CD8-positive, alpha-beta memory T cell (primary cell): ENCODE measurements at regions not wholly inside any gene's neighbourhood (a gene's known extent, or its start where the extent isn't known, plus 50 kb on each side); places are given as distances from the start of the nearest gene placed in this dataset.

ENCODE experiments used
- CTCF ChIA-PET: fragments of 350-600 bp; sonication (Branson Sonifier 250); formaldehyde crosslinking; loops from one replicate; lab custom pipeline; 2021; ENCODE audit warnings: antibody characterized with exemption; lab: Charles Lee
- POLR2A ChIA-PET: fragments of 350-600 bp; sonication (Branson Sonifier 250); formaldehyde crosslinking; loops from one replicate; lab custom pipeline; 2021; ENCODE audit warnings: antibody characterized with exemption; lab: Charles Lee
- DNase-seq, 5 donors: peaks; one replicate each; pipeline versions ENCODE4 v3.0.0 to v3.0.0-alpha.2; 2020 to 2022; ENCODE audit warnings: mixed read lengths in 1 of 5
- H3K27ac ChIP-seq: one replicate; pipeline ENCODE4 v1.7.0; 2013; ENCODE audit warnings: low read depth, mild to moderate bottlenecking, low read length, moderate library complexity
- H3K27me3 ChIP-seq: 2 replicates; pipeline ENCODE4 v1.7.0; 2013; ENCODE audit warnings: low read length, mild to moderate bottlenecking; ENCODE audit not compliant: insufficient read depth, poor library complexity, severe bottlenecking
- H3K36me3 ChIP-seq: 2 replicates; pipeline ENCODE4 v1.7.0; 2013; ENCODE audit warnings: mild to moderate bottlenecking, low read length, moderate library complexity; ENCODE audit not compliant: insufficient read depth
- H3K4me1 ChIP-seq: 2 replicates; pipeline ENCODE4 v1.7.0; 2013; ENCODE audit warnings: mild to moderate bottlenecking, low read length, moderate library complexity; ENCODE audit not compliant: insufficient read depth
- H3K4me3 ChIP-seq: 2 replicates; pipeline ENCODE4 v1.7.0; 2013; ENCODE audit warnings: mild to moderate bottlenecking, low read length
- H3K9me3 ChIP-seq: 2 replicates; pipeline ENCODE4 v1.7.0; 2013; ENCODE audit warnings: mild to moderate bottlenecking, low read length
- H3K27ac Mint-ChIP-seq, 8 donors: one replicate each; pipeline ENCODE4 v1.8.0; 2020 to 2021; ENCODE audit warnings: mixed read lengths in 8 of 8, mild to moderate bottlenecking in 6 of 8, inconsistent platforms in 3 of 8, moderate library complexity in 3 of 8
- H3K27me3 Mint-ChIP-seq, 2 donors: one replicate each; pipeline ENCODE4 v1.8.0; 2020 to 2021; ENCODE audit warnings: mixed read lengths in 2 of 2, mild to moderate bottlenecking in 1 of 2, moderate library complexity in 1 of 2
- H3K36me3 Mint-ChIP-seq, 3 donors: one replicate each; pipeline ENCODE4 v1.8.0; 2020 to 2021; ENCODE audit warnings: mixed read lengths in 3 of 3, inconsistent platforms in 1 of 3, mild to moderate bottlenecking in 1 of 3
- H3K4me1 Mint-ChIP-seq, 3 donors: one replicate each; pipeline ENCODE4 v1.8.0; 2020 to 2021; ENCODE audit warnings: mixed read lengths in 3 of 3, inconsistent platforms in 1 of 3, mild to moderate bottlenecking in 1 of 3
- H3K4me3 Mint-ChIP-seq, 7 donors: one replicate each; pipeline ENCODE4 v1.8.0; 2020 to 2021; ENCODE audit warnings: mixed read lengths in 7 of 7, mild to moderate bottlenecking in 6 of 7, moderate library complexity in 4 of 7, inconsistent platforms in 2 of 7
- H3K9me3 Mint-ChIP-seq, 5 donors: one replicate each; pipeline ENCODE4 v1.8.0; 2020 to 2022; ENCODE audit warnings: mixed read lengths in 5 of 5, mild to moderate bottlenecking in 3 of 5, moderate library complexity in 2 of 5, inconsistent platforms in 1 of 5

GRCh38 chr7:21214657-21215056 is 213.2 kb upstream of the SP4 start:
- H3K4me1 ChIP-seq = no peaks in the 10 kb centered on the region
- no peak overlapping the region for H3K4me3 ChIP-seq
- no peaks in the 10 kb centered on the region for H3K27me3 ChIP-seq
- POLR2A ChIA-PET = no interaction called here
- H3K27ac ChIP-seq = no peak overlapping the region
- H3K4me3 Mint-ChIP-seq = no peak overlapping the region
- no peak for DNase-seq
- no peaks in the 10 kb centered on the region for H3K36me3 ChIP-seq
- no peaks in the 10 kb centered on the region for H3K4me1 Mint-ChIP-seq
- CTCF ChIA-PET = no interaction called here
- H3K9me3 ChIP-seq = no peaks in the 10 kb centered on the region
- H3K36me3 Mint-ChIP-seq = no peaks in the 10 kb centered on the region
- peaks cover 4 to 19% of the 10 kb centered on the region in 2 donors for H3K27me3 Mint-ChIP-seq
- H3K27ac Mint-ChIP-seq = no peak overlapping the region
- no peaks in the 10 kb centered on the region for H3K9me3 Mint-ChIP-seq

GRCh38 chr7:21215307-21215706 is 212.6 kb upstream of the SP4 start:
- H3K27ac Mint-ChIP-seq = no peak overlapping the region
- ChIA-PET CTCF (no interaction called here), POLR2A (no interaction called here)
- H3K9me3 ChIP-seq = no peaks in the 10 kb centered on the region
- H3K36me3 Mint-ChIP-seq = no peaks in the 10 kb centered on the region
- no peaks in the 10 kb centered on the region for H3K27me3 ChIP-seq
- no peaks in the 10 kb centered on the region for H3K4me1 Mint-ChIP-seq
- H3K9me3 Mint-ChIP-seq = no peaks in the 10 kb centered on the region
- no peak overlapping the region for H3K27ac ChIP-seq
- H3K27me3 Mint-ChIP-seq = peaks cover 4 to 16% of the 10 kb centered on the region in 2 donors
- H3K4me3 ChIP-seq = no peak overlapping the region
- no peak for DNase-seq
- no peaks in the 10 kb centered on the region for H3K4me1 ChIP-seq
- H3K4me3 Mint-ChIP-seq = no peak overlapping the region
- no peaks in the 10 kb centered on the region for H3K36me3 ChIP-seq

GRCh38 chr7:21217365-21217764 is 210.5 kb upstream of the SP4 start:
- H3K27ac ChIP-seq = no peak overlapping the region
- H3K9me3 Mint-ChIP-seq = no peaks in the 10 kb centered on the region
- H3K4me3 ChIP-seq = no peak overlapping the region
- no peaks in the 10 kb centered on the region for H3K4me1 Mint-ChIP-seq
- no peak overlapping the region for H3K4me3 Mint-ChIP-seq
- H3K27ac Mint-ChIP-seq = no peak overlapping the region
- H3K9me3 ChIP-seq = no peaks in the 10 kb centered on the region
- no peak for DNase-seq
- H3K27me3 ChIP-seq = no peaks in the 10 kb centered on the region
- no peaks in the 10 kb centered on the region for H3K36me3 Mint-ChIP-seq
- peaks cover 4 to 7% of the 10 kb centered on the region in 2 donors for H3K27me3 Mint-ChIP-seq
- H3K4me1 ChIP-seq = no peaks in the 10 kb centered on the region
- ChIA-PET CTCF (no interaction called here), POLR2A (no interaction called here)
- no peaks in the 10 kb centered on the region for H3K36me3 ChIP-seq

GRCh38 chr7:21218155-21218554 is 209.7 kb upstream of the SP4 start:
- no peak overlapping the region for H3K27ac Mint-ChIP-seq
- no peaks in the 10 kb centered on the region for H3K9me3 Mint-ChIP-seq
- no peak overlapping the region for H3K27ac ChIP-seq
- no peaks in the 10 kb centered on the region for H3K36me3 ChIP-seq
- peaks cover 2 to 9% of the 10 kb centered on the region in 2 donors for H3K27me3 Mint-ChIP-seq
- H3K27me3 ChIP-seq = no peaks in the 10 kb centered on the region
- no peak overlapping the region for H3K4me3 ChIP-seq
- no peak overlapping the region for H3K4me3 Mint-ChIP-seq
- no peaks in the 10 kb centered on the region for H3K36me3 Mint-ChIP-seq
- CTCF ChIA-PET = no interaction called here
- no peak for DNase-seq
- POLR2A ChIA-PET = no interaction called here
- no peaks in the 10 kb centered on the region for H3K4me1 ChIP-seq
- H3K9me3 ChIP-seq = no peaks in the 10 kb centered on the region
- H3K4me1 Mint-ChIP-seq = no peaks in the 10 kb centered on the region

GRCh38 chr7:21221130-21221529 is 206.8 kb upstream of the SP4 start:
- Histone ChIP-seq H3K36me3 (no peaks in the 10 kb centered on the region), H3K4me1 (no peaks in the 10 kb centered on the region), H3K27me3 (no peaks in the 10 kb centered on the region), H3K27ac (no peak overlapping the region), H3K9me3 (no peaks in the 10 kb centered on the region), H3K4me3 (no peak overlapping the region)
- Mint-ChIP-seq H3K27ac (no peak overlapping the region), H3K4me3 (no peak overlapping the region), H3K4me1 (no peaks in the 10 kb centered on the region), H3K9me3 (no peaks in the 10 kb centered on the region), H3K27me3 (peaks cover 2 to 26% of the 10 kb centered on the region in 2 donors), H3K36me3 (no peaks in the 10 kb centered on the region)
- POLR2A ChIA-PET = no interaction called here
- CTCF ChIA-PET = no interaction called here
- no peak for DNase-seq

GRCh38 chr7:21238400-21239116 is 189.3 kb upstream of the SP4 start:
- POLR2A ChIA-PET = no interaction called here

GRCh38 chr7:21243265-21243664 is 184.6 kb upstream of the SP4 start:
- H3K36me3 Mint-ChIP-seq = no peaks in the 10 kb centered on the region
- peaks cover 8 to 50% of the 10 kb centered on the region in 2 donors for H3K27me3 Mint-ChIP-seq
- Histone ChIP-seq H3K27me3 (peaks cover 5% of the 10 kb centered on the region), H3K4me1 (no peaks in the 10 kb centered on the region), H3K4me3 (no peak overlapping the region), H3K27ac (no peak overlapping the region), H3K36me3 (no peaks in the 10 kb centered on the region), H3K9me3 (no peaks in the 10 kb centered on the region)
- CTCF ChIA-PET = no interaction called here
- no peak overlapping the region for H3K4me3 Mint-ChIP-seq
- H3K4me1 Mint-ChIP-seq = no peaks in the 10 kb centered on the region
- no peak for DNase-seq
- no peak overlapping the region for H3K27ac Mint-ChIP-seq
- H3K9me3 Mint-ChIP-seq = no peaks in the 10 kb centered on the region
- POLR2A ChIA-PET = no interaction called here

More at GRCh38 chr7:21238400-21239116, 189.3 kb upstream of the SP4 start:
- H3K4me3 Mint-ChIP-seq = no peak overlapping the region
- no peaks in the 10 kb centered on the region for H3K4me1 Mint-ChIP-seq
- no peaks in the 10 kb centered on the region for H3K4me1 ChIP-seq
- no peak overlapping the region for H3K4me3 ChIP-seq
- H3K27ac ChIP-seq = no peak overlapping the region
- peaks cover 16 to 59% of the 10 kb centered on the region in 2 donors for H3K27me3 Mint-ChIP-seq
- H3K27ac Mint-ChIP-seq = no peak overlapping the region
- H3K9me3 ChIP-seq = no peaks in the 10 kb centered on the region
- H3K36me3 Mint-ChIP-seq = no peaks in the 10 kb centered on the region
- peaks cover 0 to 4% (median 1%) of the 10 kb centered on the region in 5 donors for H3K9me3 Mint-ChIP-seq
- H3K36me3 ChIP-seq = no peaks in the 10 kb centered on the region
- CTCF ChIA-PET = no interaction called here
- H3K27me3 ChIP-seq = peaks cover 5% of the 10 kb centered on the region
- no peak for DNase-seq

- Histone ChIP-seq H3K4me1 (no peaks in the 10 kb centered on the region), H3K27ac (no peak overlapping the region), H3K36me3 (no peaks in the 10 kb centered on the region), H3K4me3 (no peak overlapping the region), H3K27me3 (peaks cover 21% of the 10 kb centered on the region), H3K9me3 (no peaks in the 10 kb centered on the region)
- no peak for DNase-seq
- CTCF ChIA-PET = interaction anchor here (1.4 kb wide), 1 partner anchor 10 kb away, joined by 3 read pairs; no protein-coding TSS in a partner anchor
- H3K4me1 Mint-ChIP-seq = peaks cover 0 to 10% (median 4%) of the 10 kb centered on the region in 3 donors
- peaks cover 0 to 1% (median 0%) of the 10 kb centered on the region in 3 donors for H3K36me3 Mint-ChIP-seq
- POLR2A ChIA-PET = no interaction called here
- no peak overlapping the region for H3K4me3 Mint-ChIP-seq
- H3K27me3 Mint-ChIP-seq = peaks cover 20 to 69% of the 10 kb centered on the region in 2 donors
- H3K9me3 Mint-ChIP-seq = no peaks in the 10 kb centered on the region
- no peak overlapping the region for H3K27ac Mint-ChIP-seq
These were observed 176.6 kb upstream of the SP4 start for GRCh38 chr7:21251151-21251800.
